GM23338 (cell line): ENCODE measurements at regions not wholly inside any gene's neighbourhood (a gene's known extent, or its start where the extent isn't known, plus 50 kb on each side); places are given as distances from the start of the nearest gene placed in this dataset.

ENCODE experiments used
- CTCF ChIP-seq, 2 experiments: fragments of 200-600 bp in 1 of 2; sonication (generic) in 1 of 2; conservative IDR thresholded peaks; 2 replicates each; pipeline versions ENCODE4 v1.5.1 to v1.6.1; 2016 to 2017; ENCODE audit warnings: antibody characterized with exemption in 2 of 2, low read depth in 2 of 2, mild to moderate bottlenecking in 2 of 2, moderate library complexity in 1 of 2
- EZH2phosphoT487 ChIP-seq: fragments of 200-600 bp; sonication (generic); IDR thresholded peaks from one replicate; pipeline ENCODE4 v1.8.1; 2018; ENCODE audit warnings: antibody characterized with exemption; ENCODE audit not compliant: unreplicated experiment
- POLR2AphosphoS5 ChIP-seq: IDR thresholded peaks from 2 replicates; pipeline ENCODE4 v1.6.1; 2016; ENCODE audit warnings: antibody characterized with exemption, low read depth

GRCh38 chr18:68519336-68519735 lies 195.6 kb downstream of the TMX3 start:
- TF ChIP-seq CTCF (conservative IDR thresholded peaks at IDR 0.05; ENCODE audit: low read depth in 2 of 2) (no peak), EZH2phosphoT487 (no peak), POLR2AphosphoS5 (no peak)
